D721Med (cell line): ENCODE measurements at regions not wholly inside any gene's neighbourhood (a gene's known extent, or its start where the extent isn't known, plus 50 kb on each side); places are given as distances from the start of the nearest gene placed in this dataset.

Source experiments
- DNase-seq: peaks from one replicate; pipeline ENCODE4 v3.0.0; 2011; ENCODE audit warnings: low spot score; ENCODE audit not compliant: insufficient read length
- FAIRE-seq: peaks from 2 replicates; lab custom pipeline; 2011; peaks lifted over from hg19 to GRCh38; lab: Jason Lieb, UNC
- CTCF ChIP-seq: IDR thresholded peaks from 2 replicates; pipeline ENCODE4 v1.5.1; 2012; ENCODE audit warnings: mild to moderate bottlenecking, control low read depth; ENCODE audit not compliant: insufficient read depth; ENCODE audit errors: missing control alignments

GRCh38 chr6:8361259-8361658 lies 74.1 kb downstream of the SLC35B3 start:
- DNase-seq (no peak), FAIRE-seq (no peak)
- no peak for TF ChIP-seq CTCF

DNA sequence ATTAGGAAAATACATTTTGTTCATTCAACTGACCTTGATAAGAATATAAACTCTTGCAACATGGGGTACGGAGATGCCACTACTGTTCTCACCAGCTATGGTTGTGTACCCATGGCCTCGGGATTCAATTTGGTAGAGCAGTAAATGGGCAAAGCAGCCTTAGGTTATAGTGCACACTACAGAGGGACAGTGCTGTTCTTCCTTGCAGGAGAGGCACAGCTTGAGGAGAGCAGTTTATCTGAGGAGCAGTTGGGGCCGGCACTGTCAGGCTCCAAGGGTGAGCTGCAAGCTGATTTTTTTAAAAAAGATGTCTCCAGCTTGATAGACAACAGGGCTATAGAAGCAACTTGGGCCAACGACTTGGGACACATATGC lies 82.4 kb downstream of the SLC35B3 start:
- no peak for TF ChIP-seq CTCF
- DNase-seq (no peak), FAIRE-seq (no peak)

- TF ChIP-seq CTCF = no peak
- no peak for DNase-seq
- no peak for FAIRE-seq
Measured at GRCh38 chr6:8352335-8352965, 82.9 kb downstream of the SLC35B3 start.

DNA sequence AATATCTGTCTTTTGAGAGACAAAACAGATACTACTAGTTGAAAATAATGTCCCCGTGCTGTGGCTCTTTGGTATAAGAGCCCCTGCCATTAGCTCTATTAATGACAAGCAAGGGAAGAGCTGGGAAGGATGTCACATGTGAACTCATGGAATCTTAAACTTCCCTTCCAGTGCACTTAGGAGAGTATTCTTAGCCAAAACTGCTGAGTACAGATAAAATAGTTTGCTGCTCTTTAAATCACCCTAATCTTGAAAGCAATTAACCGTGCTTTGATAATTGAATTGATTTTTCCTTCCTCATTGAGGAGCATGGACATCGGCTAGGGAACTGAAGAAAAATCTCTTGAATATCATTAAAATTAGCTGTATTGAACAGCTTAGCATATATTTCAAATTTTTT lies 91.7 kb downstream of the SLC35B3 start:
- FAIRE-seq (no peak), DNase-seq (no peak)
- no peak for TF ChIP-seq CTCF

- no peak for TF ChIP-seq CTCF
- FAIRE-seq (no peak), DNase-seq (no peak)
Measured at GRCh38 chr6:8342241-8342819, 93.0 kb downstream of the SLC35B3 start.

DNA sequence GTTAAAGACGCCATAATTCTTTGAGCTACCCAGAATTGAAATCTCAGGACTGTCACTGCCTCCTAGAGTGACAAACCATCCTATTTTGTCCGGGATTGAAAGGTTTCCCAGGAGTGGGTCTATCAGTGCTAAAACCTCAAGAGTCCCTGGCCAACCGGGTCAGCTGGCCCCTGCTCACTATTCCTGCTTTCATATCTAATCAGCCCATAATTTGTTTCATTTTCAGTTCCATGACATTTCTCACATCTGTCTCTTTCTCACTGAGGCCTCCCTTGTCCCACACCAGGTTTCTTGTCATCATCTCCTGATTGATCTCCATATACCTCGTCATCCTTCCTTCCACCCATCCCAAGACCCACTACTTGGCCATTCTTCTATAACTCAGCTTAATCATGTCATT lies 98.2 kb downstream of the SLC35B3 start:
- no peak for DNase-seq
- no peak for TF ChIP-seq CTCF
- FAIRE-seq = no peak

DNA sequence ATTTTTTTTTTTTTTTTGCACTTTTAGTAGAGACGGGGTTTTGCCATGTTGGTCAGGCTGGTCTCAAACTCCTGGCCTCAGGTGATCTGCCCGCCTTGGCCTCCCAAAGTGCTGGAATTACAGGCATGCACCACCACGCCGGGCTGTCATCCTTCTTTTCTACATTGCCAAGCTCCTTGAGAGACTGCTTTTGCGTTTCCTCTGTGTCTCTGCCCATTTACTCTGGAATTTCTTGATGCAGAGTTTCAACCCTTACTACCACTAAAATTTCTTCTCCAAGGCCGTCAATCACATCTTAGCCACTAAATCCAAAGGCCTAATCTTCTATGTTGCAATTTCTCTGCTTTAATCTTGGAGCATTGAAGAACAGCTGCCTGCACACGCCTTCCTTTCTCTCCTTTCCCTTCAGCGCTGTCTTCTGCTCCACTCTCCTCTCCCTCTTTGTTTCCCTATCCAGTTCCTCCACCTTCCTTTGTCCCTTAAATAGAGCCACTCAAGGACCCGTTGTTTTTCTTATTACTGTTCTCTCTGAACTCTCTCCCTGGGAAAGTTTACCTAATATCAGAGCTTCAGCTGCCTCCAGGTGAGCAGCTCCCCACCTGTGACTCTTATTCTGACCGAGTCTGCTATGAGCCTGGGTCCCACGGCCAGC lies 98.8 kb downstream of the SLC35B3 start:
- no peak for DNase-seq
- no peak for TF ChIP-seq CTCF
- FAIRE-seq = no peak
